H1 (cell line): ENCODE measurements at regions not wholly inside any gene's neighbourhood (a gene's known extent, or its start where the extent isn't known, plus 50 kb on each side); places are given as distances from the start of the nearest gene placed in this dataset.

Experiments used
- CTCF ChIA-PET: fragments of 300-600 bp; sonication (Branson Sonifier 250); formaldehyde crosslinking; loops from one replicate; lab custom pipeline; 2021; ENCODE audit not compliant: partially characterized antibody; lab: Charles Lee
- POLR2A ChIA-PET: fragments of 300-600 bp; sonication (Branson Sonifier 250); formaldehyde crosslinking; loops from one replicate; lab custom pipeline; 2021; ENCODE audit warnings: inconsistent platforms; ENCODE audit not compliant: partially characterized antibody; lab: Charles Lee
- DNase-seq, 2 experiments: peaks; one replicate each; pipeline versions ENCODE4 v3.0.0 to v3.0.0-alpha.2; 2010 to 2022; ENCODE audit warnings: low spot score in 2 of 2, low read depth in 1 of 2, mixed read lengths in 1 of 2
- FAIRE-seq: peaks from 2 replicates; lab custom pipeline; 2011; peaks lifted over from hg19 to GRCh38; lab: Jason Lieb, UNC
- H2AFZ ChIP-seq: 2 replicates; pipeline ENCODE4 v1.8.1; 2012; ENCODE audit warnings: low read length, inconsistent platforms
- H2AK5ac ChIP-seq: 2 replicates; pipeline ENCODE4 v1.6.1; 2013; ENCODE audit warnings: low read depth, low read length
- H2BK120ac ChIP-seq: replicated peaks from 2 replicates; pipeline ENCODE3; 2013; ENCODE audit warnings: low read depth, low read length, inconsistent platforms
- H2BK12ac ChIP-seq: 2 replicates; pipeline ENCODE4 v1.6.1; 2013; ENCODE audit warnings: low read depth, low read length
- H2BK15ac ChIP-seq: 2 replicates; pipeline ENCODE4 v1.6.1; 2013; ENCODE audit warnings: low read length
- H2BK20ac ChIP-seq: 2 replicates; pipeline ENCODE4 v1.6.1; 2013; ENCODE audit warnings: low read length
- H2BK5ac ChIP-seq: 2 replicates; pipeline ENCODE4 v1.6.1; 2013; ENCODE audit warnings: low read depth, low read length
- H3K14ac ChIP-seq: 2 replicates; pipeline ENCODE4 v1.6.1; 2013; ENCODE audit warnings: inconsistent platforms; ENCODE audit not compliant: insufficient read length
- H3K18ac ChIP-seq: 2 replicates; pipeline ENCODE4 v1.6.1; 2013; ENCODE audit warnings: low read length; ENCODE audit errors: extremely low read depth
- H3K23ac ChIP-seq: 2 replicates; pipeline ENCODE4 v1.6.1; 2013; ENCODE audit warnings: inconsistent platforms; ENCODE audit not compliant: insufficient read length
- H3K23me2 ChIP-seq: 2 replicates; pipeline ENCODE4 v1.6.1; 2013; ENCODE audit warnings: low read depth, low read length
- H3K27ac ChIP-seq: 2 replicates; pipeline ENCODE4 v1.6.1; 2011; ENCODE audit warnings: low read depth, low read length, inconsistent platforms
- H3K27me3 ChIP-seq, 4 experiments: replicated peaks in 1 of 4; 1 replicate in 1 of 4; 2 replicates in 3 of 4; pipeline versions ENCODE4 v1.6.1 to v1.8.1; 2011 to 2013; ENCODE audit warnings: low read length in 3 of 4, mild to moderate bottlenecking in 3 of 4, inconsistent platforms in 2 of 4, mixed read lengths in 2 of 4, moderate library complexity in 1 of 4; ENCODE audit not compliant: control insufficient read depth in 3 of 4, insufficient read depth in 3 of 4; ENCODE audit errors: extremely low read depth in 1 of 4
- H3K36me3 ChIP-seq, 4 experiments: 2 replicates each; pipeline versions ENCODE4 v1.6.1 to v1.8.1; 2011 to 2013; ENCODE audit warnings: mild to moderate bottlenecking in 4 of 4, low read length in 3 of 4, moderate library complexity in 2 of 4, control low read depth in 1 of 4, inconsistent platforms in 1 of 4; ENCODE audit not compliant: insufficient read depth in 4 of 4, control insufficient read depth in 2 of 4
- H3K4ac ChIP-seq: replicated peaks from 2 replicates; pipeline ENCODE3; 2013; ENCODE audit warnings: low read length, low read depth, mixed read lengths, inconsistent platforms; ENCODE audit not compliant: insufficient read length
- H3K4me1 ChIP-seq, 4 experiments: replicated peaks in 1 of 4; 1 replicate in 1 of 4; 2 replicates in 3 of 4; pipeline versions ENCODE4 v1.6.1 to v1.8.1; 2011 to 2013; ENCODE audit warnings: low read length in 3 of 4, inconsistent platforms in 2 of 4, mixed read lengths in 1 of 4; ENCODE audit not compliant: insufficient read depth in 4 of 4, control insufficient read depth in 3 of 4
- H3K4me2 ChIP-seq, 2 experiments: 2 replicates each; pipeline versions ENCODE4 v1.6.1 to v1.8.1; 2011 to 2013; ENCODE audit warnings: low read depth in 2 of 2, low read length in 2 of 2, control low read depth in 1 of 2, inconsistent platforms in 1 of 2, mild to moderate bottlenecking in 1 of 2; ENCODE audit not compliant: insufficient read depth in 1 of 2
- H3K4me3 ChIP-seq, 4 experiments: fragments of 200-600, 300-600 bp in 1 of 4; sonication (generic), shearing (Covaris generic), sonication (Bioruptor Twin) in 1 of 4; 2 replicates each; pipeline versions ENCODE4 v1.5.1 to v1.8.1; 2011 to 2016; ENCODE audit warnings: low read length in 4 of 4, low read depth in 3 of 4, control low read depth in 2 of 4, inconsistent platforms in 2 of 4, mild to moderate bottlenecking in 2 of 4, mixed read lengths in 1 of 4, moderate library complexity in 1 of 4; ENCODE audit not compliant: insufficient read depth in 2 of 4; ENCODE audit errors: extremely low read depth in 1 of 4
- H3K56ac ChIP-seq: replicated peaks from 2 replicates; pipeline ENCODE3; 2013; ENCODE audit warnings: low read depth, mild to moderate bottlenecking, mixed read lengths, low read length, inconsistent platforms; ENCODE audit not compliant: insufficient read length
- H3K79me1 ChIP-seq: 2 replicates; pipeline ENCODE4 v1.6.1; 2013; ENCODE audit warnings: low read depth, low read length, control low read depth
- H3K79me2 ChIP-seq, 2 experiments: 2 replicates each; pipeline versions ENCODE4 v1.6.1 to v1.8.1; 2012 to 2013; ENCODE audit warnings: low read length in 2 of 2, mild to moderate bottlenecking in 2 of 2, inconsistent platforms in 1 of 2; ENCODE audit not compliant: insufficient read depth in 2 of 2, control insufficient read depth in 1 of 2
- H3K9ac ChIP-seq, 4 experiments: replicated peaks in 1 of 4; 1 replicate in 1 of 4; 2 replicates in 3 of 4; pipeline versions ENCODE4 v1.6.1 to v1.8.1; 2011 to 2013; ENCODE audit warnings: low read depth in 3 of 4, low read length in 3 of 4, control low read depth in 2 of 4, mild to moderate bottlenecking in 2 of 4, moderate library complexity in 2 of 4, inconsistent platforms in 1 of 4; ENCODE audit errors: extremely low read depth in 1 of 4
- H3K9me3 ChIP-seq, 2 experiments: 2 replicates each; pipeline versions ENCODE4 v1.6.1 to v1.8.1; 2012 to 2013; ENCODE audit warnings: mild to moderate bottlenecking in 2 of 2, moderate library complexity in 2 of 2, control low read depth in 1 of 2, inconsistent platforms in 1 of 2, low read depth in 1 of 2, low read length in 1 of 2, mixed read lengths in 1 of 2; ENCODE audit not compliant: insufficient read depth in 2 of 2
- H4K20me1 ChIP-seq, 2 experiments: replicated peaks in 1 of 2; 2 replicates each; pipeline versions ENCODE3 to v1.8.1; 2011 to 2013; ENCODE audit warnings: inconsistent platforms in 2 of 2, low read length in 2 of 2, mild to moderate bottlenecking in 1 of 2; ENCODE audit not compliant: insufficient read depth in 2 of 2, control insufficient read depth in 1 of 2
- H4K5ac ChIP-seq: 2 replicates; pipeline ENCODE4 v1.6.1; 2013; ENCODE audit warnings: low read length, low read depth, mixed read lengths, inconsistent platforms; ENCODE audit not compliant: insufficient read length
- H4K8ac ChIP-seq: 2 replicates; pipeline ENCODE4 v1.8.0; 2013; ENCODE audit warnings: mild to moderate bottlenecking, moderate library complexity, low read length, inconsistent platforms; ENCODE audit not compliant: insufficient read depth; ENCODE audit errors: extremely low read depth
- H4K91ac ChIP-seq: replicated peaks from 2 replicates; pipeline ENCODE3; 2013; ENCODE audit warnings: low read length, mixed read lengths, inconsistent platforms; ENCODE audit not compliant: insufficient read length
- CBX8 ChIP-seq: fragments of 300-800, 300-1000 bp; sonication (generic); IDR thresholded peaks from 2 replicates; pipeline ENCODE4 v1.7.1; 2016; ENCODE audit warnings: low read depth, low read length, borderline replicate concordance
- CEBPB ChIP-seq: IDR thresholded peaks from 2 replicates; pipeline ENCODE4 v1.6.1; 2012; ENCODE audit warnings: low read depth, low read length
- CHD1 ChIP-seq: IDR thresholded peaks from 2 replicates; pipeline ENCODE4 v1.6.1; 2012; ENCODE audit warnings: low read depth, low read length, improper control_type of control experiment
- CTBP2 ChIP-seq: IDR thresholded peaks from 2 replicates; pipeline ENCODE4 v1.7.0; 2011; ENCODE audit warnings: borderline replicate concordance, mild to moderate bottlenecking, moderate library complexity, mixed read lengths, low read length; ENCODE audit not compliant: insufficient read depth, insufficient read length
- E2F6 ChIP-seq: IDR thresholded peaks from 2 replicates; pipeline ENCODE4 v1.6.1; 2012; ENCODE audit warnings: inconsistent platforms
- JUN ChIP-seq: IDR thresholded peaks from 2 replicates; pipeline ENCODE4 v1.6.1; 2011; ENCODE audit warnings: low read depth, mild to moderate bottlenecking, improper control_type of control experiment, low read length
- JUND ChIP-seq: IDR thresholded peaks from 2 replicates; pipeline ENCODE4 v1.6.1; 2011; ENCODE audit warnings: mild to moderate bottlenecking, improper control_type of control experiment, low read length
- MAFK ChIP-seq: IDR thresholded peaks from 2 replicates; pipeline ENCODE4 v1.6.1; 2012; ENCODE audit warnings: low read depth, mild to moderate bottlenecking, improper control_type of control experiment, low read length
- MAX ChIP-seq: IDR thresholded peaks from 2 replicates; pipeline ENCODE4 v1.6.1; 2012; ENCODE audit warnings: inconsistent platforms
- NANOG ChIP-seq: IDR thresholded peaks from 2 replicates; pipeline ENCODE4 v1.6.1; 2011; ENCODE audit warnings: low read length, low read depth, mild to moderate bottlenecking, inconsistent platforms; ENCODE audit not compliant: insufficient read depth, poor library complexity, severe bottlenecking
- POLR2A ChIP-seq, 2 experiments: IDR thresholded peaks; 1 replicate in 1 of 2; 2 replicates in 1 of 2; pipeline ENCODE4 v1.6.1; 2011; ENCODE audit warnings: low read depth in 2 of 2, low read length in 2 of 2, mild to moderate bottlenecking in 2 of 2; ENCODE audit errors: control extremely low read depth in 1 of 2
- POLR2AphosphoS5 ChIP-seq: IDR thresholded peaks from 2 replicates; pipeline ENCODE4 v1.6.1; 2011; ENCODE audit warnings: low read depth, low read length
- SRF ChIP-seq: IDR thresholded peaks from 2 replicates; pipeline ENCODE4 v1.6.1; 2011; ENCODE audit warnings: mild to moderate bottlenecking, low read depth, low read length, moderate library complexity
- TCF12 ChIP-seq: IDR thresholded peaks from 2 replicates; pipeline ENCODE4 v1.6.1; 2011; ENCODE audit warnings: low read depth, mild to moderate bottlenecking, low read length
- WGBS, 2 experiments: shearing (Covaris generic) in 1 of 2; methylation state at CpG; one replicate each; pipeline versions ENCODE4 v1.1.6 to v1.1.7; 2013 to 2015; ENCODE audit warnings: low lambda C conversion rate in 2 of 2, mixed read lengths in 2 of 2, inconsistent platforms in 1 of 2, low coverage in 1 of 2, missing lambda C conversion rate in 1 of 2; ENCODE audit not compliant: insufficient replicate concordance in 2 of 2, insufficient coverage in 1 of 2, insufficient read length in 1 of 2; ENCODE audit errors: extremely low coverage in 1 of 2, missing lambda C conversion rate in 1 of 2; 5-methylcytosine and 5-hydroxymethylcytosine counted together

- no peaks in the 10 kb centered on the region for H3K79me2 ChIP-seq
- H3K27me3 ChIP-seq: no peaks in the 10 kb centered on the region
- DNase-seq: no peak
- no peak overlapping the region for H2BK20ac ChIP-seq
- no peak overlapping the region for H3K9ac ChIP-seq
- H4K91ac ChIP-seq: no peak overlapping the region
- no peaks in the 10 kb centered on the region for H3K9me3 ChIP-seq
- H3K14ac ChIP-seq: no peak overlapping the region
- H2BK120ac ChIP-seq: no peak overlapping the region
- WGBS, 2 experiments: 67% methylated on average over 1 of the region's 1 CpG; no CpG with 5 or more reads in 1 of the 2 experiments
- H4K8ac ChIP-seq: no peak overlapping the region
- no peak overlapping the region for H3K56ac ChIP-seq
- H2AFZ ChIP-seq: peak overlapping the region; percentile 59; the same call in 1 of the 2 replicates
- TF ChIP-seq JUN (no peak), MAFK (no peak), CTBP2 (no peak), MAX (no peak), POLR2A (IDR thresholded peaks at IDR 0.05; ENCODE audit: control extremely low read depth in 1 of 2, low read depth in 2 of 2, low read length in 2 of 2) (no peak), TCF12 (no peak), SRF (no peak), CEBPB (no peak), CHD1 (no peak), E2F6 (no peak), JUND (no peak), CBX8 (no peak), POLR2AphosphoS5 (no peak), NANOG (no peak)
- ChIA-PET CTCF (interaction anchor here (1.0 to 1.7 kb wide), 5 partner anchors 29 to 332 kb away, joined by 3 to 8 read pairs (median 3); no protein-coding TSS in a partner anchor), POLR2A (no interaction called here)
- H3K4me1 ChIP-seq: no peaks in the 10 kb centered on the region
- H3K23ac ChIP-seq: no peak overlapping the region
- no peak overlapping the region for H3K18ac ChIP-seq
- no peaks in the 10 kb centered on the region for H3K36me3 ChIP-seq
- H2BK12ac ChIP-seq: no peak overlapping the region
- no peak overlapping the region for H2BK15ac ChIP-seq
- H3K79me1 ChIP-seq: no peaks in the 10 kb centered on the region
- no peak overlapping the region for H3K4ac ChIP-seq
- no peak overlapping the region for H3K27ac ChIP-seq
- H2AK5ac ChIP-seq: no peak overlapping the region
- no peak for FAIRE-seq
- no peaks in the 10 kb centered on the region for H3K23me2 ChIP-seq
- no peak overlapping the region for H2BK5ac ChIP-seq
- H3K4me2 ChIP-seq: no peak overlapping the region
- no peaks in the 10 kb centered on the region for H4K20me1 ChIP-seq
- H3K4me3 ChIP-seq: no peak overlapping the region
- no peak overlapping the region for H4K5ac ChIP-seq
These were observed 58.6 kb upstream of the RANBP3L start for GRCh38 chr5:36360307-36360706.
